Activated T-cell treated with anti-CD3 and anti-CD28 coated beads, Interleukin-2, amount 50 U/mL, for 4 hours (primary cell): ENCODE measurements at regions not wholly inside any gene's neighbourhood (a gene's known extent, or its start where the extent isn't known, plus 50 kb on each side); places are given as distances from the start of the nearest gene placed in this dataset.
"Not testable (repeated sequence)": the region's sequence is repeated elsewhere in the genome, so short reads cannot be mapped to it uniquely, and the experiment has no call there.

Experiments used
- ATAC-seq, 2 donors: fragments of 200-7000 bp; cut with Tn5 transposase; one replicate each; pipeline ENCODE4 v1.10.0; 2021
- DNase-seq: peaks from one replicate; pipeline ENCODE4 v3.0.0-alpha.2; 2020
- H3K27me3 Mint-ChIP-seq: one replicate; pipeline ENCODE4 v1.8.0; 2021; ENCODE audit warnings: low read depth, mixed read lengths
- H3K36me3 Mint-ChIP-seq: one replicate; pipeline ENCODE4 v1.8.0; 2022; ENCODE audit warnings: mixed read lengths; ENCODE audit not compliant: insufficient read depth
- H3K4me1 Mint-ChIP-seq: one replicate; pipeline ENCODE4 v1.8.0; 2021; ENCODE audit warnings: low read depth, mixed read lengths
- H3K4me3 Mint-ChIP-seq: one replicate; pipeline ENCODE4 v1.8.0; 2021; ENCODE audit warnings: mild to moderate bottlenecking, moderate library complexity, mixed read lengths
- H3K9me3 Mint-ChIP-seq: one replicate; pipeline ENCODE4 v1.8.0; 2021; ENCODE audit warnings: mixed read lengths

GRCh38 chr10:90204131-90204955 is 503.0 kb downstream of the KIF20B start:
- no peak overlapping the region for H3K4me3 Mint-ChIP-seq
- no peaks in the 10 kb centered on the region for H3K9me3 Mint-ChIP-seq
- no peaks in the 10 kb centered on the region for H3K36me3 Mint-ChIP-seq
- no peaks in the 10 kb centered on the region for H3K4me1 Mint-ChIP-seq
- no peaks in the 10 kb centered on the region for H3K27me3 Mint-ChIP-seq
- ATAC-seq (no peak), DNase-seq (no peak)

DNA sequence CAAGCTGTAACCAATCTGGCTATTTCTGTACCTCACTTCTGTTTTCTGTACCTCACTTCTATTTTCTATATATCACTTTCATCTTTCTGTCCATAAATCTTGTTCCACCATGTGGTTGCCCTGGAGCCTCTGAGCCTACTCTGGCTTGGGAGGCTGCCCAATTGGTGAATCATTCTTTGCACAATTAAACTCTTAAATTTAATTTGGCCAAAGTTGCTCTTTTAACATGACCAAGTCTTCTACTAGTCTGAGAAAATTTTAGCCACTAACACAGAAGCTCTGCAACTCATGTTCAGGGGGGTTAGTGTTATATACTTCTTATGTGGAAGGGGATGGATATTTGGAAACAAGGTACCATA is 503.5 kb downstream of the KIF20B start:
- Mint-ChIP-seq H3K9me3 (no peaks in the 10 kb centered on the region), H3K4me1 (no peaks in the 10 kb centered on the region)
- ATAC-seq: no peak

GRCh38 chr10:90205340-90205739 is 503.9 kb downstream of the KIF20B start:
- no peak overlapping the region for H3K4me3 Mint-ChIP-seq
- ATAC-seq: no peak
- H3K4me1 Mint-ChIP-seq: no peaks in the 10 kb centered on the region
- no peaks in the 10 kb centered on the region for H3K9me3 Mint-ChIP-seq
- H3K27me3 Mint-ChIP-seq: no peaks in the 10 kb centered on the region
- DNase-seq: no peak
- H3K36me3 Mint-ChIP-seq: no peaks in the 10 kb centered on the region

More for the DNA sequence above, 503.5 kb downstream of the KIF20B start:
- no peak for DNase-seq
- H3K27me3 Mint-ChIP-seq: no peaks in the 10 kb centered on the region
- no peaks in the 10 kb centered on the region for H3K36me3 Mint-ChIP-seq
- no peak overlapping the region for H3K4me3 Mint-ChIP-seq

DNA sequence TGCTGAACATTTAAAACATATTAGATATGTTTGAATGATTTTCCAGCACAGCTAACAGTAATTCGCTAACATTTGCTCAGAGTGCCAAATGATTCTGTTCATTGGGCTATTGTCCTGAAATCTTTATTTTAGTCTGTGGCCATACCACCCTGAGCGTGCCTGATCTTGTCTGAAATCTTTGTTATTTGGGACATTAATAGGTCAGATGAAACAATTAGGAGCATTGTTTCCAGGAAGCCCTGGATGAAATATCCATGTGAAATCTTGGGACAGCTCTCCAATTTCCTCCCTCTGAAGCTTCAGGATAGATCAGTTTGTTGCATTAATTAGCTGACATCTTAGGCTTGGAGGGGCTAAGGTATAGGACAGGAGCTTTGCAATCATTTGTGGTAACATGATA is 512.0 kb downstream of the KIF20B start:
- Mint-ChIP-seq H3K4me3 (no peak overlapping the region), H3K27me3 (no peaks in the 10 kb centered on the region), H3K4me1 (no peaks in the 10 kb centered on the region), H3K9me3 (no peaks in the 10 kb centered on the region), H3K36me3 (no peaks in the 10 kb centered on the region)
- ATAC-seq (no peak), DNase-seq (no peak)

DNA sequence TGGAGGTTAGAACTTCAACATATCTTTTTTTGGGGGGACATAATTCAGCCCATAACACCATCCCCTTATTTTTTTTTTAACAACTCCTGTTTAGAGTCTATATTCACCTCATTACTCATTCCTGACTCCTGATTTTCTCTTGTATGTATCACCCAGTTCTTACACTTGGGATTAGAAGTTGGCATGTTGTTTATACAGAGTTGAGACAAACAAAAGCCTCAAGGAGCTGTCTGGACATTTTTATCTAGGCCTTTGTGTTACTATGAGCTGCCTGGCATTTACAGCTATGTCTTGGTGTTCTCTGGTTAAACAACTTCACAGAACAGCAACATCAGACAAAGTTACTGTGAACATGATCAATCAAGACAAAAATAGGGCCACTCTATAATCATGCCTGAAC is 517.5 kb downstream of the KIF20B start:
- no peaks in the 10 kb centered on the region for H3K4me1 Mint-ChIP-seq
- peaks cover 3% of the 10 kb centered on the region for H3K27me3 Mint-ChIP-seq
- DNase-seq (no peak), ATAC-seq (no peak)
- H3K9me3 Mint-ChIP-seq: no peaks in the 10 kb centered on the region
- no peak overlapping the region for H3K4me3 Mint-ChIP-seq
- no peaks in the 10 kb centered on the region for H3K36me3 Mint-ChIP-seq

DNA sequence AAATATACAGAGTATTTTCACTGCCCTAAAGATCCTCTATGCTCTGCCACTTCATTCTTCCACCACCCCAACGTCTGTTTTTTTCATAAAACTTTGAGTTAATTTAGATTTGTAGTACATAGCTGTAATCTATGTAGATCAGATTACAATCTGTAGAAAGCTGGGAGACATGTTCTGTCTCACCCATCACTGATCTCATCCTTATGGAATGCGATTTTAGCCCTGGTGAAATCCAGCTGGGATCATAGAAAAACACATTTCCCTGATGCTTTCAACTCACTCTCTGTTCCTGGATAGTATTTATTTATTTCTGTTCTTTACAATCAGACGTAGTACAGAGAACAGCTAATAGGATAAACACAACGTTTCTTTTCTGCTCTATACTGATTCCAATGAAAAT is 521.0 kb downstream of the KIF20B start:
- no peak overlapping the region for H3K4me3 Mint-ChIP-seq
- peaks cover 3% of the 10 kb centered on the region for H3K27me3 Mint-ChIP-seq
- DNase-seq: no peak
- ATAC-seq: no peak
- H3K9me3 Mint-ChIP-seq: no peaks in the 10 kb centered on the region
- no peaks in the 10 kb centered on the region for H3K36me3 Mint-ChIP-seq
- no peaks in the 10 kb centered on the region for H3K4me1 Mint-ChIP-seq

- no peaks in the 10 kb centered on the region for H3K36me3 Mint-ChIP-seq
- ATAC-seq (no peak), DNase-seq (no peak)
- H3K27me3 Mint-ChIP-seq: peaks cover 3% of the 10 kb centered on the region
- H3K9me3 Mint-ChIP-seq: no peaks in the 10 kb centered on the region
- no peak overlapping the region for H3K4me3 Mint-ChIP-seq
- H3K4me1 Mint-ChIP-seq: peaks cover 1% of the 10 kb centered on the region
These were observed 521.5 kb downstream of the KIF20B start for GRCh38 chr10:90222939-90223338.

DNA sequence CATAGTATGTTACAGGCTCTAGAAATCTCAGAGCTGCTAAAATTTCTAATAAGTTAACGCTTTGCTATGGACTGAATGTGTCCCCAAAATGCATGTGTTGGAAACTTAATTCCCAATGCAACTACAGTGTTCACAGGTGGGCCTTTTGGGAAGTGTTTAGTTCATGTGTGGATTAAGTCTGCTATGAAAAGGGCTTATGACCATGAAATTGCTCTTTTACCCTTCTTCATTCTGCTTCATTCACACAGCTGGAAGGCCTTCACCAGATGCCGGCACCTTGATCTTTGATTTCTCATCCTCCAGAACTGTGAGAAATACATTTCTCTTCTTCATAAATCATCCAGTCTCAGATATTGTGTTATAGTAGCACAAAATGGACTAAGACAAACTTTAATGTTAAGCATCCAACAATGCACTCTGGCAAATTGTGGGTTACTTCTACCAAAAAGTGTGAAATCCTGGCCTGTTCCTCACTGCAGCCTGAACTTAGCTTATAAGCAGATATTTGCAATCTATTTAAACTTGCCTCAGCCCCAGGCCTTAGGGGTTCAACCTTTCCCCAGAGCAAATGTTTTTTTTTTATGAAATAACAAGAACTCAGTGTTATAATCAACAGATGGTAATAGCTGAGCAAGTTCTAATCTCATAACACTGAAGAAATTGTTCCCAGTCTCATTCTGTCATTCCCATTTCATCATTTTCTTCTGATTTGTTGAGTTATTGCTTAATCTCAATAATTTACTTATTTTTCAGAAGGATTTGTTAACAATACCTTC is 523.6 kb downstream of the KIF20B start:
- no peak overlapping the region for H3K4me3 Mint-ChIP-seq
- ATAC-seq (no peak), DNase-seq (no peak)
- H3K9me3 Mint-ChIP-seq: no peaks in the 10 kb centered on the region
- no peaks in the 10 kb centered on the region for H3K36me3 Mint-ChIP-seq
- peaks cover 1% of the 10 kb centered on the region for H3K4me1 Mint-ChIP-seq
- H3K27me3 Mint-ChIP-seq: peaks cover 3% of the 10 kb centered on the region

DNA sequence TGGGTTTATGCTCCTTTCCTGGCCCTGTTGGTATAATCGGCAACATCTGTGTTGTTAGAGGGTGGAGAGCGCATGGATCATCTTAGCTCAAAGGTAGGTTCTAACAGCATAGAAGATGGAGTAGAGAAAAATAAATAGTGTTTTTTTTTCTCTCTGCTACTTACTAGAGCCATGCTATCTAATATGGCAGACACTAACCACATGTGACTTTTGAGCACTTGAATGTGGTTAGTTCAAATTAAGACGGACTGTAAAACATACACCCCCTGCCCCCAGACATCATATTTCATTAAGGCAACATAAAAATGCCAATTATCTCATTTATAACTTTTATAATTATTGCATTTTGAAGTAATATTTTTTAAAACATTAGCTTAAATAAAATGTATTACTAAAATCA is 525.1 kb downstream of the KIF20B start:
- Mint-ChIP-seq H3K4me3 (no peak overlapping the region), H3K27me3 (peaks cover 5% of the 10 kb centered on the region), H3K36me3 (no peaks in the 10 kb centered on the region), H3K9me3 (no peaks in the 10 kb centered on the region), H3K4me1 (peaks cover 1% of the 10 kb centered on the region)
- no peak for DNase-seq
- ATAC-seq: no peak

- H3K9me3 Mint-ChIP-seq: no peaks in the 10 kb centered on the region
- H3K4me3 Mint-ChIP-seq: no peak overlapping the region
- no peaks in the 10 kb centered on the region for H3K36me3 Mint-ChIP-seq
- H3K27me3 Mint-ChIP-seq: peaks cover 5% of the 10 kb centered on the region
- peaks cover 1% of the 10 kb centered on the region for H3K4me1 Mint-ChIP-seq
- ATAC-seq (peak; percentile 87 to 91), DNase-seq (no peak)
These were observed 525.8 kb downstream of the KIF20B start for GRCh38 chr10:90227217-90227656.

DNA sequence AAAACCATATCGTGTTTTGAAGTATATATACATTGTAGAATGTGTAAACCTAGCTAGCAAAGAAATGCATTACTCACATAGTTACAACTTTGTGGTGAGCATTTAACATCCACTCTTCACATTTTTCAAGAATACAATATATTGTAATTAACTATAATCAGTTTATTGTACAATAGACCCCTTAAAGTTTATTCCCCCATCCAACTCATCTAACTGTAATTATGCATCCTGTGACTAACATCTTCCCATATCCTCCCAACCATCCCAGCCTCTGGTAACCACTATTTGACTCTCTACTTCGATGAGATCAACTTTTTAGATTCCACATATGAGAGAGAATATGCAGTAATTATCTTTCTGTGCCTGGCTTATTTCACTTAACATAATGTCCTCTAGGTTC is 526.4 kb downstream of the KIF20B start:
- DNase-seq (no peak), ATAC-seq (peak; percentile 25 to 44)
- Mint-ChIP-seq H3K9me3 (no peaks in the 10 kb centered on the region), H3K27me3 (peaks cover 5% of the 10 kb centered on the region), H3K4me3 (no peak overlapping the region), H3K4me1 (peaks cover 1% of the 10 kb centered on the region), H3K36me3 (no peaks in the 10 kb centered on the region)

- peaks cover 2% of the 10 kb centered on the region for H3K27me3 Mint-ChIP-seq
- peaks cover 1% of the 10 kb centered on the region for H3K4me1 Mint-ChIP-seq
- H3K36me3 Mint-ChIP-seq: no peaks in the 10 kb centered on the region
- H3K9me3 Mint-ChIP-seq: no peaks in the 10 kb centered on the region
- H3K4me3 Mint-ChIP-seq: no peak overlapping the region
- ATAC-seq (no peak), DNase-seq (no peak)
These were observed 528.1 kb downstream of the KIF20B start for GRCh38 chr10:90229486-90229885.

DNA sequence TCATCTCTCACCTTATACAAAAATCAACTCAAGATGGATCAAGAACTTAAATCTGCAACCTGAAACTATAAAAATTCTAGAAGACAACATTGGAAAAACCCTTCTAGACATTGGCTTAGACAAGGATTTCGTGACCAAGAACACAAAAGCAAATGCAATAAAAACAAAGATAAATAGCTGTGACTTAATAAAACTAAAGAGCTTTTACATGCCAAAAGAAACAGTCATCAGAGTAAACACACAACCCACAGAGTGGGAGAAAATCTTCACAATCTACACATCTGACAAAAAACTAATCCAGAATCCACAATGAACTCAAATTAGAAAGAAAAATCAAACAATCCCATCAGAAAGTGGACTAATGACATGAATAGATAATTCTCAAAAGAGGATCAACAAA is 532.4 kb downstream of the KIF20B start:
- not testable (repeated sequence) for H3K36me3 Mint-ChIP-seq, H3K4me1 Mint-ChIP-seq, H3K9me3 Mint-ChIP-seq, H3K4me3 Mint-ChIP-seq, H3K27me3 Mint-ChIP-seq, DNase-seq, ATAC-seq

GRCh38 chr10:90245623-90246022 is 544.2 kb downstream of the KIF20B start:
- H3K9me3 Mint-ChIP-seq: no peaks in the 10 kb centered on the region

DNA sequence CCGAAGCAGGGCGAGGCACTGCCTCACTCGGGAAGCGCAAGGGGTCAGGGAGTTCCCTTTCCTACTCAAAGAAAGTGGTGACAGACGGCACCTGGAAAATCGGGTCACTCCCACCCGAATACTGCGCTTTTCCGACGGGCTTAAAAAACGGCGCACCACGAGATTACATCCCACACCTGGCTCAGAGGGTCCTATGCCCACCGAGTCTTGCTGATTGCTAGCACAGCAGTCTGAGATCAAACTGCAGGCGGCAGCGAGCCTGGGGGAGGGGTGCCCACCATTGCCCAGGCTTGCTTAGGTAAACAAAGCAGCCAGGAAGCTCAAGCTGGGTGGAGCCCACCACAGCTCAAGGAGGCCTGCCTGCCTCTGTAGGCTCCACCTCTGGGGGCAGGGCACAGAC is 549.4 kb downstream of the KIF20B start:
- not testable (repeated sequence) for ATAC-seq, H3K27me3 Mint-ChIP-seq, DNase-seq, H3K4me1 Mint-ChIP-seq, H3K36me3 Mint-ChIP-seq, H3K9me3 Mint-ChIP-seq, H3K4me3 Mint-ChIP-seq

More at GRCh38 chr10:90245623-90246022, 544.2 kb downstream of the KIF20B start:
- no peak overlapping the region for H3K4me3 Mint-ChIP-seq
- H3K36me3 Mint-ChIP-seq: no peaks in the 10 kb centered on the region
- no peaks in the 10 kb centered on the region for H3K4me1 Mint-ChIP-seq
- no peaks in the 10 kb centered on the region for H3K27me3 Mint-ChIP-seq
- ATAC-seq (no peak), DNase-seq (no peak)
